Activated T-helper 1 cell treated with anti-CD3 and anti-CD28 coated beads, Interleukin-2, amount 50 U/mL, for 16 hours (primary cell): ENCODE measurements at regions not wholly inside any gene's neighbourhood (a gene's known extent, or its start where the extent isn't known, plus 50 kb on each side); places are given as distances from the start of the nearest gene placed in this dataset.

ENCODE experiments used
- DNase-seq, 2 donors: peaks; one replicate each; pipeline ENCODE4 v3.0.0-alpha.2; 2020; ENCODE audit warnings: low read depth in 1 of 2, low spot score in 1 of 2

- no peak for DNase-seq
Observed at GRCh38 chr12:68505970-68506369, 104.7 kb upstream of the RAP1B start.

- DNase-seq, result no peak
Observed at GRCh38 chr12:68506619-68507018, 104.1 kb upstream of the RAP1B start.

- no peak for DNase-seq
Observed at GRCh38 chr12:68507657-68508056, 103.0 kb upstream of the RAP1B start.

GRCh38 chr12:68508576-68508975, 102.1 kb upstream of the RAP1B start:
- DNase-seq, result no peak

GRCh38 chr12:68509242-68509641, 101.5 kb upstream of the RAP1B start:
- no peak for DNase-seq

GRCh38 chr12:68510397-68510796, 100.3 kb upstream of the RAP1B start:
- DNase-seq, result no peak

- DNase-seq, result no peak
Observed at GRCh38 chr12:68514807-68515411, 95.8 kb upstream of the RAP1B start.

GRCh38 chr12:68515793-68516192, 94.9 kb upstream of the RAP1B start:
- no peak for DNase-seq

- DNase-seq, result no peak
Observed at GRCh38 chr12:68521321-68521839, 89.3 kb upstream of the RAP1B start.

GRCh38 chr12:68521848-68522502, 88.7 kb upstream of the RAP1B start:
- DNase-seq, result no peak

- no peak for DNase-seq
Observed at GRCh38 chr12:68529466-68529865, 81.2 kb upstream of the RAP1B start.

- no peak for DNase-seq
Observed at GRCh38 chr12:68529869-68530268, 80.8 kb upstream of the RAP1B start.

- no peak for DNase-seq
Observed at GRCh38 chr12:68530299-68530698, 80.4 kb upstream of the RAP1B start.

GRCh38 chr12:68530965-68531364, 79.7 kb upstream of the RAP1B start:
- no peak for DNase-seq

GRCh38 chr12:68532204-68532886, 78.4 kb upstream of the RAP1B start:
- DNase-seq, result no peak

- DNase-seq, result no peak
Observed at GRCh38 chr12:68532887-68533248, 77.8 kb upstream of the RAP1B start.

GRCh38 chr12:68534108-68534507, 76.6 kb upstream of the RAP1B start:
- no peak for DNase-seq

- no peak for DNase-seq
Observed at GRCh38 chr12:68536885-68537485, 73.7 kb upstream of the RAP1B start.

GRCh38 chr12:68537571-68537970, 73.1 kb upstream of the RAP1B start:
- DNase-seq, result no peak

GRCh38 chr12:68538726-68539614, 71.7 kb upstream of the RAP1B start:
- peak in 1 of 2 donors; percentile 7 for DNase-seq

- DNase-seq, result no peak
Observed at GRCh38 chr12:68539615-68539952, 71.1 kb upstream of the RAP1B start.
